Neural progenitor cell (in vitro differentiated cells): ENCODE measurements at regions not wholly inside any gene's neighbourhood (a gene's known extent, or its start where the extent isn't known, plus 50 kb on each side); places are given as distances from the start of the nearest gene placed in this dataset.
"Not testable (repeated sequence)": the region's sequence is repeated elsewhere in the genome, so short reads cannot be mapped to it uniquely, and the experiment has no call there.

Experiments used
- DNase-seq: peaks from one replicate; pipeline ENCODE4 v3.0.0-alpha.2; 2016; ENCODE audit warnings: low spot score
- H2AFZ ChIP-seq: fragments of 200-600 bp; sonication (generic); replicated peaks from 2 replicates; pipeline ENCODE4 v1.6.1; 2016; ENCODE audit warnings: antibody characterized with exemption
- H3F3A ChIP-seq: fragments of 200-600 bp; sonication (generic); 2 replicates; pipeline ENCODE4 v1.6.1; 2016; ENCODE audit warnings: antibody characterized with exemption, low read depth
- H3K27ac ChIP-seq: fragments of 200-600 bp; sonication (generic); 2 replicates; pipeline ENCODE4 v1.5.1; 2016; ENCODE audit warnings: mild to moderate bottlenecking
- H3K27me3 ChIP-seq: fragments of 200-600 bp; sonication (generic); 2 replicates; pipeline ENCODE4 v1.6.1; 2016; ENCODE audit warnings: mild to moderate bottlenecking, moderate library complexity
- H3K36me3 ChIP-seq: fragments of 200-600 bp; sonication (generic); 2 replicates; pipeline ENCODE4 v1.5.1; 2016
- H3K4me1 ChIP-seq: fragments of 200-600 bp; sonication (generic); 2 replicates; pipeline ENCODE4 v1.6.1; 2016; ENCODE audit warnings: mixed run types
- H3K4me2 ChIP-seq: fragments of 200-600 bp; sonication (generic); 2 replicates; pipeline ENCODE4 v1.6.1; 2016
- H3K4me3 ChIP-seq: fragments of 200-600 bp; sonication (generic); 2 replicates; pipeline ENCODE4 v1.5.1; 2016
- H3K79me2 ChIP-seq: fragments of 200-600 bp; sonication (generic); 2 replicates; pipeline ENCODE4 v1.6.1; 2016; ENCODE audit warnings: low read depth
- H3K9ac ChIP-seq: fragments of 200-600 bp; sonication (generic); 2 replicates; pipeline ENCODE4 v1.6.1; 2016
- H3K9me3 ChIP-seq: fragments of 200-600 bp; sonication (generic); 2 replicates; pipeline ENCODE4 v1.5.1; 2016; ENCODE audit warnings: low read depth
- H4K20me1 ChIP-seq: fragments of 200-600 bp; sonication (generic); 2 replicates; pipeline ENCODE4 v1.6.1; 2016; ENCODE audit warnings: low read depth
- H3K27ac Mint-ChIP-seq: 3 replicates; pipeline ENCODE4 v1.8.0; 2021; ENCODE audit warnings: mixed read lengths
- H3K27me3 Mint-ChIP-seq: 2 replicates; pipeline ENCODE4 v1.8.0; 2022; ENCODE audit warnings: low read depth, mild to moderate bottlenecking, inconsistent platforms, moderate library complexity, mixed read lengths; ENCODE audit not compliant: insufficient read depth
- H3K36me3 Mint-ChIP-seq: 3 replicates; pipeline ENCODE4 v1.8.0; 2021; ENCODE audit warnings: mixed read lengths
- H3K4me1 Mint-ChIP-seq: 3 replicates; pipeline ENCODE4 v1.8.0; 2021; ENCODE audit warnings: mixed read lengths
- H3K4me3 Mint-ChIP-seq: 3 replicates; pipeline ENCODE4 v1.8.0; 2021; ENCODE audit warnings: mild to moderate bottlenecking, moderate library complexity, mixed read lengths
- H3K9me3 Mint-ChIP-seq: 3 replicates; pipeline ENCODE4 v1.8.0; 2020; ENCODE audit warnings: mixed read lengths
- CTCF ChIP-seq: fragments of 200-600 bp; sonication (generic); IDR thresholded peaks from 2 replicates; pipeline ENCODE4 v1.5.1; 2017; ENCODE audit warnings: antibody characterized with exemption, mild to moderate bottlenecking
- EZH2 ChIP-seq: fragments of 200-600 bp; sonication (generic); IDR thresholded peaks from 2 replicates; pipeline ENCODE4 v1.6.1; 2017; ENCODE audit warnings: antibody characterized with exemption, mild to moderate bottlenecking, moderate library complexity
- EZH2phosphoT487 ChIP-seq: fragments of 200-600 bp; sonication (generic); IDR thresholded peaks from 2 replicates; pipeline ENCODE4 v1.6.1; 2017; ENCODE audit warnings: antibody characterized with exemption

GRCh38 chr2:18271370-18272147 is 288.9 kb downstream of the RDH14 start:
- Histone ChIP-seq H3K27ac (no peak overlapping the region), H3K79me2 (no peaks in the 10 kb centered on the region), H3K27me3 (no peaks in the 10 kb centered on the region), H3K36me3 (no peaks in the 10 kb centered on the region), H2AFZ (no peak overlapping the region), H3K4me3 (no peak overlapping the region), H3K4me1 (no peaks in the 10 kb centered on the region), H3F3A (no peaks in the 10 kb centered on the region), H3K4me2 (no peak overlapping the region), H3K9me3 (no peaks in the 10 kb centered on the region), H3K9ac (no peak overlapping the region), H4K20me1 (no peaks in the 10 kb centered on the region)
- DNase-seq = no peak
- Mint-ChIP-seq H3K9me3 (peaks cover 4% of the 10 kb centered on the region), H3K4me1 (no peaks in the 10 kb centered on the region), H3K4me3 (no peak overlapping the region), H3K36me3 (no peaks in the 10 kb centered on the region), H3K27ac (no peak overlapping the region), H3K27me3 (peaks cover under 1% of the 10 kb centered on the region)
- no peak for TF ChIP-seq CTCF
- no peak for TF ChIP-seq EZH2
- TF ChIP-seq EZH2phosphoT487 = no peak

- Histone ChIP-seq H3K27ac (no peak overlapping the region), H3K27me3 (no peaks in the 10 kb centered on the region), H2AFZ (no peak overlapping the region), H3K79me2 (no peaks in the 10 kb centered on the region), H3K4me2 (no peak overlapping the region), H3K9me3 (no peaks in the 10 kb centered on the region), H3K36me3 (no peaks in the 10 kb centered on the region), H3K4me1 (no peaks in the 10 kb centered on the region), H3K9ac (no peak overlapping the region), H3F3A (no peaks in the 10 kb centered on the region), H3K4me3 (no peak overlapping the region), H4K20me1 (no peaks in the 10 kb centered on the region)
- TF ChIP-seq EZH2 (no peak), CTCF (no peak), EZH2phosphoT487 (no peak)
- Mint-ChIP-seq H3K4me3 (no peak overlapping the region), H3K4me1 (no peaks in the 10 kb centered on the region), H3K27me3 (peaks cover 2% of the 10 kb centered on the region), H3K36me3 (no peaks in the 10 kb centered on the region), H3K9me3 (no peaks in the 10 kb centered on the region), H3K27ac (no peak overlapping the region)
- no peak for DNase-seq
Observed at GRCh38 chr2:18268400-18268799, 292.1 kb downstream of the RDH14 start.

GRCh38 chr2:18267501-18267900 is 293.0 kb downstream of the RDH14 start:
- H3K4me3 Mint-ChIP-seq = no peak overlapping the region
- no peaks in the 10 kb centered on the region for H3K36me3 ChIP-seq

GRCh38 chr2:18266699-18267098 is 293.8 kb downstream of the RDH14 start:
- not testable (repeated sequence) for H3K9me3 ChIP-seq, H3K36me3 ChIP-seq, H3K27ac Mint-ChIP-seq, H3K4me3 Mint-ChIP-seq, H3K4me1 Mint-ChIP-seq, H3F3A ChIP-seq, H3K4me1 ChIP-seq, H3K36me3 Mint-ChIP-seq, H4K20me1 ChIP-seq, H3K4me2 ChIP-seq, H2AFZ ChIP-seq, H3K9me3 Mint-ChIP-seq, H3K27ac ChIP-seq, H3K27me3 Mint-ChIP-seq, H3K4me3 ChIP-seq, H3K79me2 ChIP-seq, H3K9ac ChIP-seq, H3K27me3 ChIP-seq, DNase-seq

More at GRCh38 chr2:18267501-18267900, 293.0 kb downstream of the RDH14 start:
- Histone ChIP-seq H3K9me3 (no peaks in the 10 kb centered on the region), H3K27me3 (no peaks in the 10 kb centered on the region), H3K27ac (no peak overlapping the region), H3K4me1 (no peaks in the 10 kb centered on the region), H2AFZ (no peak overlapping the region), H3K79me2 (no peaks in the 10 kb centered on the region), H3K4me2 (no peak overlapping the region), H3K9ac (no peak overlapping the region), H4K20me1 (no peaks in the 10 kb centered on the region), H3K4me3 (no peak overlapping the region), H3F3A (no peaks in the 10 kb centered on the region)
- H3K27me3 Mint-ChIP-seq = peaks cover 2% of the 10 kb centered on the region
- H3K9me3 Mint-ChIP-seq = no peaks in the 10 kb centered on the region
- H3K27ac Mint-ChIP-seq = no peak overlapping the region
- H3K4me1 Mint-ChIP-seq = no peaks in the 10 kb centered on the region
- TF ChIP-seq EZH2phosphoT487 (no peak), CTCF (no peak), EZH2 (no peak)
- no peak for DNase-seq
- H3K36me3 Mint-ChIP-seq = no peaks in the 10 kb centered on the region
